ENCODE measurements at regions not wholly inside any gene's neighbourhood (a gene's known extent, or its start where the extent isn't known, plus 50 kb on each side); places are given as distances from the start of the nearest gene placed in this dataset.
"Not testable (repeated sequence)": the region's sequence is repeated elsewhere in the genome, so short reads cannot be mapped to it uniquely, and the experiment has no call there.

- H3K4me2 ChIP-seq (ENCODE audit: insufficient read depth in 1 of 2, low read depth in 2 of 2, low read length in 2 of 2); H4K91ac ChIP-seq (replicated peaks; ENCODE audit: insufficient read length, low read length); H4K8ac ChIP-seq (ENCODE audit: extremely low read depth, insufficient read depth, low read length); H2BK5ac ChIP-seq (ENCODE audit: low read depth, low read length); H2AK5ac ChIP-seq (ENCODE audit: low read depth, low read length); H4K5ac ChIP-seq (ENCODE audit: insufficient read length, low read depth, low read length); DNase-seq (ENCODE audit: low read depth in 1 of 2, low spot score in 2 of 2); H3K23ac ChIP-seq (ENCODE audit: insufficient read length); H2BK120ac ChIP-seq (replicated peaks; ENCODE audit: low read depth, low read length); H2BK20ac ChIP-seq (ENCODE audit: low read length); H2AFZ ChIP-seq (ENCODE audit: low read length); H3K4ac ChIP-seq (replicated peaks; ENCODE audit: insufficient read length, low read depth, low read length); H3K27me3 ChIP-seq (replicated peaks in 1 of 4; ENCODE audit: control insufficient read depth in 3 of 4, extremely low read depth in 1 of 4, insufficient read depth in 3 of 4, low read length in 3 of 4); H2BK12ac ChIP-seq (ENCODE audit: low read depth, low read length); FAIRE-seq; H3K18ac ChIP-seq (ENCODE audit: extremely low read depth, low read length); H3K4me1 ChIP-seq (replicated peaks in 1 of 4; ENCODE audit: control insufficient read depth in 3 of 4, insufficient read depth in 4 of 4, low read length in 3 of 4); H3K4me3 ChIP-seq (ENCODE audit: extremely low read depth in 1 of 4, insufficient read depth in 2 of 4, low read depth in 3 of 4, low read length in 4 of 4); H3K23me2 ChIP-seq (ENCODE audit: low read depth, low read length); CTCF ChIA-PET (ENCODE audit: partially characterized antibody); POLR2A ChIA-PET (ENCODE audit: partially characterized antibody); H3K14ac ChIP-seq (ENCODE audit: insufficient read length); H3K79me1 ChIP-seq (ENCODE audit: low read depth, low read length); H4K20me1 ChIP-seq (replicated peaks in 1 of 2; ENCODE audit: control insufficient read depth in 1 of 2, insufficient read depth in 2 of 2, low read length in 2 of 2); H2BK15ac ChIP-seq (ENCODE audit: low read length); H3K79me2 ChIP-seq (ENCODE audit: control insufficient read depth in 1 of 2, insufficient read depth in 2 of 2, low read length in 2 of 2); H3K56ac ChIP-seq (replicated peaks; ENCODE audit: insufficient read length, low read depth, low read length); H3K27ac ChIP-seq (ENCODE audit: low read depth, low read length); H3K36me3 ChIP-seq (ENCODE audit: control insufficient read depth in 2 of 4, insufficient read depth in 4 of 4, low read length in 3 of 4); H3K9ac ChIP-seq (replicated peaks in 1 of 4; ENCODE audit: extremely low read depth in 1 of 4, low read depth in 3 of 4, low read length in 3 of 4): not testable (repeated sequence)
- peaks cover 7 to 18% of the 10 kb centered on the region in 2 experiments; a peak in 3 of 4 replicates for H3K9me3 ChIP-seq (ENCODE audit: insufficient read depth in 2 of 2, low read depth in 1 of 2, low read length in 1 of 2)
- WGBS, 2 experiments (ENCODE audit: extremely low coverage in 1 of 2, insufficient coverage in 1 of 2, insufficient read length in 1 of 2, insufficient replicate concordance in 2 of 2, low coverage in 1 of 2, low lambda C conversion rate in 2 of 2, missing lambda C conversion rate in 1 of 2): no CpG with 5 or more reads among the region's 15 CpGs
Measured at GRCh38 chr9:30539696-30540095, 1844.7 kb upstream of the ACO1 start.
